ENCODE measurements at regions not wholly inside any gene's neighbourhood (a gene's known extent, or its start where the extent isn't known, plus 50 kb on each side); places are given as distances from the start of the nearest gene placed in this dataset.
"Not testable (repeated sequence)": the region's sequence is repeated elsewhere in the genome, so short reads cannot be mapped to it uniquely, and the experiment has no call there.

DNA sequence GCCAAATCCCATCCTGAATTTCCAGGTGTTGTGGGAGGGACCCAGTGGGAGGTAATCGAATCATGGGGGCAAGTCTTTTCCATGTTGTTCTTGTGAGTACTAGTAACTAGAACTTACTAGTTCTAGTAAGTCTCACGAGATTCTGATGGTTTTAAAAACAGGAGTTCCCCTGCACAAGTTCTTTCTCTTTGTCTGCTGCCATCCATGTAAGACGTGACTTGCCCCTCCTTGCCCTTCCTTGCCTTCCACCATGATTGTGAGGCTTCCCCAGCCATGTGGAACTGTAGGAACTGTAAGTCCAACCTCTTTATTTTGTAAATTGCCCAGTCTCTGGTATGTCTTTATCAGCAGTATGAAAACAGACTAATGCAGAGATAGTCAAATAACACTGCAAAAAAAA is 122.7 kb upstream of the BEND6 start:
- BruUV-seq (replicated peaks): no TSS peak
- no peak overlapping the region for H2AFZ ChIP-seq (ENCODE audit: low read length)
- POLR2A ChIA-PET: no interaction called here
- intact Hi-C loops (cut with micrococcal nuclease; ENCODE audit: unreplicated experiment): no loop called here
- H3K79me2 ChIP-seq (ENCODE audit: insufficient read depth, low read depth, low read length): no peaks in the 10 kb centered on the region
- H4K20me1 ChIP-seq (ENCODE audit: insufficient read depth, low read length): no peaks in the 10 kb centered on the region
- H3K9me3 ChIP-seq (ENCODE audit: low read length): no peaks in the 10 kb centered on the region
- no peak overlapping the region for H3K27ac ChIP-seq (ENCODE audit: low read depth, low read length, poor library complexity, severe bottlenecking)
- CTCF ChIA-PET (ENCODE audit: unreplicated experiment): no interaction called here
- no peak for DNase-seq (ENCODE audit: low spot score)
- H3K4me2 ChIP-seq (ENCODE audit: low read length): no peak overlapping the region
- no peaks in the 10 kb centered on the region for H3K4me1 ChIP-seq (ENCODE audit: insufficient read depth, low read length, poor library complexity, severe bottlenecking)
- H3K4me3 ChIP-seq (ENCODE audit: low read depth, low read length, poor library complexity, severe bottlenecking): no peak overlapping the region
- no peaks in the 10 kb centered on the region for H3K36me3 ChIP-seq (ENCODE audit: insufficient read depth, low read length)
- H3K9me2 ChIP-seq (ENCODE audit: insufficient read depth, low read length): no peaks in the 10 kb centered on the region
- no peak for TF ChIP-seq EZH2phosphoT487 (IDR thresholded peaks at IDR 0.05; ENCODE audit: borderline replicate concordance, low read depth, low read length)
- TF ChIP-seq, protein P1, sequence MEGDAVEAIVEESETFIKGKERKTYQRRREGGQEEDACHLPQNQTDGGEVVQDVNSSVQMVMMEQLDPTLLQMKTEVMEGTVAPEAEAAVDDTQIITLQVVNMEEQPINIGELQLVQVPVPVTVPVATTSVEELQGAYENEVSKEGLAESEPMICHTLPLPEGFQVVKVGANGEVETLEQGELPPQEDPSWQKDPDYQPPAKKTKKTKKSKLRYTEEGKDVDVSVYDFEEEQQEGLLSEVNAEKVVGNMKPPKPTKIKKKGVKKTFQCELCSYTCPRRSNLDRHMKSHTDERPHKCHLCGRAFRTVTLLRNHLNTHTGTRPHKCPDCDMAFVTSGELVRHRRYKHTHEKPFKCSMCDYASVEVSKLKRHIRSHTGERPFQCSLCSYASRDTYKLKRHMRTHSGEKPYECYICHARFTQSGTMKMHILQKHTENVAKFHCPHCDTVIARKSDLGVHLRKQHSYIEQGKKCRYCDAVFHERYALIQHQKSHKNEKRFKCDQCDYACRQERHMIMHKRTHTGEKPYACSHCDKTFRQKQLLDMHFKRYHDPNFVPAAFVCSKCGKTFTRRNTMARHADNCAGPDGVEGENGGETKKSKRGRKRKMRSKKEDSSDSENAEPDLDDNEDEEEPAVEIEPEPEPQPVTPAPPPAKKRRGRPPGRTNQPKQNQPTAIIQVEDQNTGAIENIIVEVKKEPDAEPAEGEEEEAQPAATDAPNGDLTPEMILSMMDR (conservative IDR thresholded peaks at IDR 0.05; ENCODE audit: low read length): no peak

DNA sequence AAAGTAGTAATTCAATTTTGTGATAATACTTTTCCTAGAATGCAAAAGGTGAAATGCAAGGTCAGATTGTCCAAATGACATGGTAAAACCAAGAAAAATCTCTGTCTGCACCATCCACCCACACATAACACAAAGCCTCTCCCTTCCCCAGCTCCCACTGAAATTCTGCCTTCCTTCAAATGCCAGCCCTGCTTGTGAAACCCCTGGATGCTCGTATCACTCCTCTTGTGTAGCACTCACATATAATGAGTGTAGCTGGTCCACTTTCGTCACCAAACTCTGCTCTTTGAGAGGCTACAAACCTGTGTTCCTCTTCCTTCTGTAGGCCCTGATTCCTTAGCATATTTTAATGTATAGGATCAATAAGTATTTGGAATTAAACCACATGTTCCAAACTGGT is 123.6 kb upstream of the BEND6 start:
- no peak for DNase-seq (ENCODE audit: low spot score)
- intact Hi-C loops (cut with micrococcal nuclease; ENCODE audit: unreplicated experiment): no loop called here
- Histone ChIP-seq H3K9me2 (ENCODE audit: insufficient read depth, low read length) (no peaks in the 10 kb centered on the region), H3K4me3 (ENCODE audit: low read depth, low read length, poor library complexity, severe bottlenecking) (no peak overlapping the region), H3K79me2 (ENCODE audit: insufficient read depth, low read depth, low read length) (no peaks in the 10 kb centered on the region), H2AFZ (ENCODE audit: low read length) (no peak overlapping the region), H3K9me3 (ENCODE audit: low read length) (no peaks in the 10 kb centered on the region), H4K20me1 (ENCODE audit: insufficient read depth, low read length) (no peaks in the 10 kb centered on the region), H3K36me3 (ENCODE audit: insufficient read depth, low read length) (no peaks in the 10 kb centered on the region), H3K27ac (ENCODE audit: low read depth, low read length, poor library complexity, severe bottlenecking) (no peak overlapping the region), H3K4me1 (ENCODE audit: insufficient read depth, low read length, poor library complexity, severe bottlenecking) (no peaks in the 10 kb centered on the region), H3K4me2 (ENCODE audit: low read length) (no peak overlapping the region)
- POLR2A ChIA-PET: no interaction called here
- CTCF ChIA-PET (ENCODE audit: unreplicated experiment): no interaction called here
- no TSS peak for BruUV-seq (replicated peaks)
- TF ChIP-seq, protein P1 (conservative IDR thresholded peaks at IDR 0.05; ENCODE audit: low read length): no peak
- no peak for TF ChIP-seq EZH2phosphoT487 (IDR thresholded peaks at IDR 0.05; ENCODE audit: borderline replicate concordance, low read depth, low read length)

DNA sequence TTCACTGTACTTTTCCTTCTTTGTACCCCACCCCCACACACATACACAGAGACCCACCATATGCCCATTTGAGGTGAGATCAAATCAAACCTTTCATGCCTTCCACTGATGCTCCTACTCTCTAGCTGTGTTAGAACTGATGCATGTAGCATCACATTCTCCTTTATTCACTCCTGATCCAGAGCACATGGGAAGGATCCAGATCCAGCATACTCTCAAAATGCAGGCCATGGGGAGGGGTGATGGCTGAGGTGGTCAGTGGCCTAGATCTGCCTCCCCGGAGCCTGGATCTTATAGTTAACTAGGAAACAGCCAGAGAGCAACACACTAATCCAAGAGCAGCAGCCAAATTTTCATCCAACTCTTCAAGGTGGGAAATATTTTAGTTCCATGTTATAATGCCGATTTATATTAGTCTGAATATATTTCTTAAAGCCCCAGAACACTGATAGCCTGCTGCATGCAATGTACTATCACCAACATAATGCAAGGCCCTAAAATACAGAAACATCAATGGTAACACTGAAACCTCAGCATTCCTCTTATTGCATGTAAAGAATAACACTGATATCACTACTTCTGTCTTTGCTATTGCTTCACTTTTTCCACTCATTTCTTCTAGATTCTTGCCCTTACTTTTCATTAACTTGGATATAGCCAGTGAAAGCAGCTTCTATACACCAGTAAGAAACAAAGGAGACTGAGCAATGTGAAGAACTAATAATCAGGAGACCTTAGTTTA is 126.8 kb upstream of the BEND6 start:
- Histone ChIP-seq H3K4me2 (ENCODE audit: low read length) (no peak overlapping the region), H2AFZ (ENCODE audit: low read length) (no peak overlapping the region), H3K9me3 (ENCODE audit: low read length) (no peaks in the 10 kb centered on the region), H3K79me2 (ENCODE audit: insufficient read depth, low read depth, low read length) (no peaks in the 10 kb centered on the region), H3K36me3 (ENCODE audit: insufficient read depth, low read length) (no peaks in the 10 kb centered on the region), H3K4me3 (ENCODE audit: low read depth, low read length, poor library complexity, severe bottlenecking) (no peak overlapping the region), H3K9me2 (ENCODE audit: insufficient read depth, low read length) (no peaks in the 10 kb centered on the region), H3K27ac (ENCODE audit: low read depth, low read length, poor library complexity, severe bottlenecking) (no peak overlapping the region), H4K20me1 (ENCODE audit: insufficient read depth, low read length) (no peaks in the 10 kb centered on the region), H3K4me1 (ENCODE audit: insufficient read depth, low read length, poor library complexity, severe bottlenecking) (no peaks in the 10 kb centered on the region)
- CTCF ChIA-PET (ENCODE audit: unreplicated experiment): no interaction called here
- TF ChIP-seq EZH2phosphoT487 (IDR thresholded peaks at IDR 0.05; ENCODE audit: borderline replicate concordance, low read depth, low read length): no peak
- TF ChIP-seq, protein P1 (conservative IDR thresholded peaks at IDR 0.05; ENCODE audit: low read length): no peak
- POLR2A ChIA-PET: interaction anchor here (0.6 kb wide), 2 partner anchors 11 to 310 kb away, joined by 3 to 6 read pairs; no protein-coding TSS in a partner anchor
- no peak for DNase-seq (ENCODE audit: low spot score)
- no TSS peak for BruUV-seq (replicated peaks)
- intact Hi-C loops (cut with micrococcal nuclease; ENCODE audit: unreplicated experiment): no loop called here

DNA sequence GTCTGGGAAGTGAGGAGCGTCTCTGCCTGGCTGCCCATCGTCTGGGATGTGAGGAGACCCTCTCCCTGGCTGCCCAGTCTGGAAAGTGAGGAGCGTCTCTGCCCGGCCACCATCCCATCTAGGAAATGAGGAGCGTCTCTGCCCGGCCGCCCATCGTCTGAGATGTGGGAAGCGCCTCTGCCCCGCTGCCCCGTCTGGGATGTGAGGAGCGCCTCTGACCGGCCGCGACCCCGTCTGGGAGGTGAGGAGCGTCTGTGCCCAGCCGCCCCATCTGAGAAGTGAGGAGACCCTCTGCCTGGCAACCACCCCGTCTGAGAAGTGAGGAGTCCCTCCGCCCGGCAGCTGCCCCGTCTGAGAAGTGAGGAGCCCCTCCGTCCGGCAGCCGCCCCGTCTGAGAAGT is 130.5 kb upstream of the BEND6 start:
- BruUV-seq (replicated peaks); H3K4me2 ChIP-seq (ENCODE audit: low read length); intact Hi-C loops (cut with micrococcal nuclease; ENCODE audit: unreplicated experiment); H2AFZ ChIP-seq (ENCODE audit: low read length); H3K9me2 ChIP-seq (ENCODE audit: insufficient read depth, low read length); H3K27ac ChIP-seq (ENCODE audit: low read depth, low read length, poor library complexity, severe bottlenecking); H3K36me3 ChIP-seq (ENCODE audit: insufficient read depth, low read length); H4K20me1 ChIP-seq (ENCODE audit: insufficient read depth, low read length); H3K4me3 ChIP-seq (ENCODE audit: low read depth, low read length, poor library complexity, severe bottlenecking); POLR2A ChIA-PET; H3K79me2 ChIP-seq (ENCODE audit: insufficient read depth, low read depth, low read length); DNase-seq (ENCODE audit: low spot score); CTCF ChIA-PET (ENCODE audit: unreplicated experiment); H3K9me3 ChIP-seq (ENCODE audit: low read length); H3K4me1 ChIP-seq (ENCODE audit: insufficient read depth, low read length, poor library complexity, severe bottlenecking): not testable (repeated sequence)

Data from OCI-LY7 (cell line).